ENCODE measurements at regions not wholly inside any gene's neighbourhood (a gene's known extent, or its start where the extent isn't known, plus 50 kb on each side); places are given as distances from the start of the nearest gene placed in this dataset.

GRCh38 chr16:54584121-54584520 lies 297.5 kb upstream of the IRX3 start:
- no peak for DNase-seq

DNA sequence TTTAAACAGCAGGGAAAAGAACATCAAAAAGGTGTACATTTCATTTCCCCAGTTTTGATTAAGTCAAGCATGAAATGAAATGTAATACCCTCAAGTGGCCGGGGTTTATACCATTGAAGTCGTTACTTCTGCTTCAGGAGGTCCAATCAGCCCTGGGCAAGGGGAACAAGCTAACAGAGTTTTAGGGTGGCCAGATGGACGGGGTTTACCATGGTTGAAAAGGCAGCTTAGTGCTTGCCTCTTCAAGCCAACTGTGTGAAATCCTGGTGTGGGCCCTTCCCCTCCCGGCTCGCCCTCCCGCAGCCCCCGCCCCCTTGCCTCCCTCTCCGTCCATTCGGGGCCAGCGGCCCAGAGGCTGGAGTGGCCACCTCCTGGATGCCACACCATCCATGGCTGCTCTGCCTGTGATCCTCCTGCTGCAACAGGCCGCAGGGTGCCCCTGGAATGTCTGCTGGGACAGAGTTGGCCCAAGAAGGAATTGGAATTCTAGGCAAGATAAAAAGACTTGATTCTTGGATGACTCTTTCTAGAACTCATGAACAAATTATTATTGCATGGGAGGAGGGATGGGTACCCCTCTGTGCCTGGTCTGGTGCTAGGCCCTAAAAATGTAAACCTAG lies 296.2 kb upstream of the IRX3 start:
- DNase-seq: no peak

DNA sequence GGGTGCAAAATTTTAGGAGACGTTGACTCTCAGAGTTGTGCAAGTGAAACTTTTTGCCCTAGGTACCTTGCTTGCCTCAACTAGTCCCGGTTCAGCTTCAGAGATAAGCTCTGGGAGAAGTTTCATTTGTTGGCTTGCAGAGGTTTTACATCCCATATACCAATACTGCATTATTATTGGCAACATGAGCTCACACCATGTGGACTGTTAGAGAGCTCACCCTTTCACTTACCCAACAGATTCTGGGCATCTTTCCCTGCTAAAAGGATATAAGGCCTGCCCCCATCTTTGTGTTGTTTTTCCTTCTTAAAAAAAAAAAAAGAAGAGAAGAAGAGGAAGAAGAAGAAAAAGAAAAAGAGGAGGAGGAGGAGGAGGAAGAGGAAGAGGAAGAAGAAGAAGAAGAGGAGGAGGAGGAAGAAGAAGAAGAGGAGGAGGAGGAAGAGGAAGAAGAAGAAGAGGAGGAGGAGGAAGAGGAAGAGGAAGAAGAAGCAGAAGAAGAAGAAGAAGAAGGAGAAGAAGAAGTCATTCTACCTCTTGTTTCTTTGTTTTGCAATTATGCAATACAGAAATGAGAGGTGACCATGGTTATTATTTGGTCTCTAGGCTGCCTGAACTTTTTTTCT lies 292.6 kb upstream of the IRX3 start:
- no peak for DNase-seq

- DNase-seq: no peak
Observed at GRCh38 chr16:54577651-54578128, 291.1 kb upstream of the IRX3 start.

- no peak for DNase-seq
Observed at GRCh38 chr16:54576785-54577184, 290.2 kb upstream of the IRX3 start.

GRCh38 chr16:54568906-54569807 lies 282.6 kb upstream of the IRX3 start:
- DNase-seq: no peak

- DNase-seq: no peak
Observed at GRCh38 chr16:54564841-54565240, 278.3 kb upstream of the IRX3 start.

DNA sequence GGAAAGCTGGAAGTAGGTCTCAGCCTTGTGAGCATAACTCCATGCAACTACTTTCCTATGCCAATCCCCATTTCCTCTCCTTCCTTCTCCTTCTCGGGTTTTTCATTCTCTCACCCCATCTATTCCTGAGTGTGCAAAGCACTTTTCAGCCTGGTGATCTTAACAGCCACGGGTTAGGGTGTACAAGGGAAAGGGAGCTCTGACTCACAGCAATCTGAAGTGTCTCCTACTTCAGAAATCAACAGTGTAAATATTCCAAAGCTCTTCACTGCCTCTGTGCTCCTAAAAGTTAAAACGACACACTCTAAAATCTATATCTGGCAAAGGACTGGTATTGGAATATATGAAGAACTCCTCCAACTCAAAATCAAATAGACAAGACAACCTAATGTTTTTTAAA lies 268.0 kb upstream of the IRX3 start:
- DNase-seq: no peak

DNA sequence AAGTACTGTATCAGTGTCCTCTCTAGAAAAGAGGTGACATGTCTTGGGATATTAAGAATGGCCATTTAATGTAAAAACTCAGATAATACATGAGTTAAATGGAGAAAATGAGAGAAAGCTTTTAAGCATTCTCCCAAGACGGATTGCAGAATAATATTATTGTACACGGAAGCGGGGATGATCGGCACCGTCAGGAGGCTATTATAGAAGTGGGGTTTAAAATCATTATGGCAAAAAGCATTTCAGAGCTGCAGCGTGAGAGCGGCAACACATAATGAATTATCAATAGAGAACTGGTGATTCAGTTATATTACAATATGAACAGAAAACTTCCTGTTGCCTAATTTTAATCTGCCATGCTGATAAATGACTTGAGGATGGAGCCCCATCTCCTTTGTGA lies 261.7 kb upstream of the IRX3 start:
- no peak for DNase-seq

DNA sequence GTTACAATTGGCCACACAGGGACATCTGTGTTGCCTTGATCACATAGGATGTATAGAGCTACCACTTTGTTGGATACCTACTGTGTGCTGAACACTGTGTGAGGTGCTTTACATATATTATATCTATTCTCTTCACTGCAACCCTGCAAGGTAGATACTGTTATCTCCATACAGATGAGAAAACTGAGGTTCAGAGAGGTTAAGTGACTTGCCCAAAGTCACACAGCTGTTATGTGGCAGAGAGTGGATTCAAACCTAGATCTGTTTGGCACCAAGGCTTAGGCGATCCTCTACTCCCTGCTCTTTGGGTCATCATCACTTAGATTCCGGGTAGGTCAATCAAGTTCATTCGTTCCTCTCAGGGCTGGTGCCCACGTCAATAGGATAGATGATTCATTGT lies 260.5 kb upstream of the IRX3 start:
- no peak for DNase-seq

DNA sequence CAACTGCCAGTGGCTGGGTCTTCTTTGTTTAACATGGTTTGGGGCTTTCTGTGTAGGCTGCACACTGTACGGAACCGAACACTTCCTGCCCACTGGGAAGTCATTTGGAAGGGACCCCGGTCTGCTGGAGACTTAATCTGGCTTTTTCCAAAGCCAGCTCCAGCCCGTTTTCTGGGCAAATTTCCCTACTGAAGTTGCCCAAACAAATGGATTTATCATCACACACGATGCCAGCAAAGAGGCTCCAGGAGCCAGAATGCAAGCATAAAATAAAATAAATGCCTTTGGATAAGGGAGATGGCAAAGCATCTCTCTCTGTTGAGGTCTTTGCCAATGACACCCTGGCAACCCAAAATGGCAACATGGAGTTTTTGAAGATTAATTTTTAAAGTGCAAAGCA lies 259.9 kb upstream of the IRX3 start:
- DNase-seq: peak in 5 of 58 donors; percentile 0 to 1 (median 1)

GRCh38 chr16:54545854-54546511 lies 259.4 kb upstream of the IRX3 start:
- no peak for DNase-seq

DNA sequence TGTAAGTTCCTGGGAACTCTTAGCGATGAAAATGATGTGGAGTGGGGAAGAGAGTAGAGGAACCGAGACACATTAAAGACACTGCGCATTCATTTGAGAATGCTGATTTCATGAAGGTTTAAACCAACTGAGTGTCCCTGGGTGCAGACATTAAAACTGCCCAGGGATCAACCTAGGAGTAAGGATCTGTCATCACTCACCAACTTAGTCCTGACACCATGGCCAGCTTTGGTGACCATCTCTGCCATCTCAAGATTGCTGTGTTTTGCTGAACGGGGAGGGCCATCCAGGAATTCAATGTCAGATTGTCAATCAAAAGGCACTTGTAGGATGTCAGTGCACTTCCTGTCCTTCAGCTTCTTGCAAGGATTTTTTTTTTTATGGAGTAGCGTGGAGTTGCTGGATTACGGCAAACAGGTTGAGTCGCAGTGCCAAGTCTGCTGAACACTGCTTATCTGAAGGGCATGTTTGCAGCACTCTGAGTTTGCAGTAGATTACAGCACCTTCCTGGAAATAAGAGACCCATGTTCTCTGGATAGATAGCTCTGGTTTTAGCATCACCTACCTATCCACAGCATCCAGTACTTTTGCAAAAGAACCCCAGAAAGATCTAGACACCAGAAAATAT lies 258.1 kb upstream of the IRX3 start:
- DNase-seq: no peak

GRCh38 chr16:54542805-54543505 lies 256.4 kb upstream of the IRX3 start:
- DNase-seq: no peak

- DNase-seq: no peak
Observed at GRCh38 chr16:54540525-54541180, 254.1 kb upstream of the IRX3 start.

DNA sequence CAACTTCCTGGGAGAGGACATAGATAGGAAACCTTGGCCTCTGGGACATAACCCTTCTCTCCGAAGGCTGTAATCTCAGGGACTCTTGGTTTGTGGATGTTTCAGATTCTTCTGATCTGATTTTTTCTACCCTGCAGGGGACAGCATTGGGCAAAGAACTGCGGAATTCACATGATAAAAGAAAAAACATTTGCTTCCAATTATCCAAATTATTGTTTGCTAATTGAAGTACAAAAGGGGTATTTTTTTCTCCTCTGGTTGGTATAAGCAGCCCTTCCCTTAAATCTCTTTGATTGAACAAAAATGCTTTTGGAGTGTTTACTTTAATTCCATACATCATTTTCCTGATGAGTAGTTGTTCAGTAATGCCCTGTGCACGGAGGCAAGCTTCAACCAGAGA lies 251.7 kb upstream of the IRX3 start:
- DNase-seq: no peak

DNA sequence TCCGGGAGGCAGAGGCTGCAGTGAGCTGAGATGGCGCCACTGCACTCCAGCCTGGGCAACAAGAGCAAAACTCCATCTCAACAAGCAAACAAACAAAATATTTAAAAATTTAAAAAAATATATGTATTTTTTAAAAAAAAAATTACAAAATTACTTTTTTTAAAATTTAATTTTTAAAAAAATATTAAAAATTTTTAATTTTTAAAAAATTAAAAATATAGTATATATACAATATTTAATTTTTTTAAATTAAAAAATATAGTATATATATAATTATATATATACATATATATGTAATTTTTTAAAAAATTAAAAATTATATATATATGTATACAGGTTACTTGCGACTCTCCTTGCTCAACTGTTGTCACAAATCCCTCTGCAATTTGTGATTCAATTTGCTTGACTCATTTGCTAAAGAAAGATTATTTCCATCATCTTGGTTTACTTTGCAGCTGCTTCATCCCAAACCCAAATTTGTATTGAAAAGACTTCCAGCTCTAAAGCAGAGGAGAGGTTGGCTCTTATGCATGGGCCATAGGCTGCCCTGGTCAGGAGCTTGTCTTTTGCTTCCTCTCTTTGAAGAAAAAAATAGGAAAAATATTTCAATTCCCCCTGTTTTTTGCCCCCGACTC lies 247.4 kb upstream of the IRX3 start:
- no peak for DNase-seq

DNA sequence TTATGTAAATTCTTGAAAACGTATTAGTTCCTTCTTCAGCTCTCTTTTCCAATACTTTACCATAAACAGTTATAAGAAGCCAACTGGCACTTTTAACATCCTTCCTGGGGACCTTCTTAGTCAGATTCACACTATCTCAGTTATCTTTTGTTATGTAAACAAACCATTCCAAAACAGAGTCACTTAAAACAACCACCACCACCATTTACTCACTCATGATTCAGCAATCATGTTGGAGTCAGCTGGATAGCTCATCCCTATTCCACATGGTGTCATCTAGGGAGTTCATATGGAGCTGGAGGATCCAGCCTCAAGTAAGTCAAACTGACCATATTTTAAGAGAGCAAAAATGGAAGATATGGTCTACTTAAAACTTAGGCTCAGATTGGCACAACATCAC lies 240.3 kb upstream of the IRX3 start:
- no peak for DNase-seq

- no peak for DNase-seq
Observed at GRCh38 chr16:54526087-54526486, 239.5 kb upstream of the IRX3 start.

DNA sequence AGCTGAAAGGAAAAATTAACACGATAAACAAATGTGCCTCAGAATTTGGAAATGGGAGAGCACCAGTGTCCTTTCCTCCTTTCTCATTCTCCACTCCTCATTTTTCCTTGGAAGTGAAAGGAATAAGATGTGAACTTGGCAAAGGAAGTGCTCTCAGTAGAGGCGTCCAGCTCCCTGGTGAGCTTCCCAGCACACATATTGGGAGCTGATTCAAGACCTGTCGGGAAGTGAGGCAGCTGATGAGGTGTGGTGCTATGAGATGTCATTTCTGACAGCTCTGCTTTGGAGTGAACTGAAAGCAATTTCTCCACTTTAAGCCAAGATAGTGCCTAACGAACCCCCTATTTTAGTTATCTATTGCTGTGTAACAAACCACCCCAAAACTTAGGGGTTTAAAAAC lies 238.5 kb upstream of the IRX3 start:
- DNase-seq: no peak
